ENCODE measurements at regions not wholly inside any gene's neighbourhood (a gene's known extent, or its start where the extent isn't known, plus 50 kb on each side); places are given as distances from the start of the nearest gene placed in this dataset.

DNA sequence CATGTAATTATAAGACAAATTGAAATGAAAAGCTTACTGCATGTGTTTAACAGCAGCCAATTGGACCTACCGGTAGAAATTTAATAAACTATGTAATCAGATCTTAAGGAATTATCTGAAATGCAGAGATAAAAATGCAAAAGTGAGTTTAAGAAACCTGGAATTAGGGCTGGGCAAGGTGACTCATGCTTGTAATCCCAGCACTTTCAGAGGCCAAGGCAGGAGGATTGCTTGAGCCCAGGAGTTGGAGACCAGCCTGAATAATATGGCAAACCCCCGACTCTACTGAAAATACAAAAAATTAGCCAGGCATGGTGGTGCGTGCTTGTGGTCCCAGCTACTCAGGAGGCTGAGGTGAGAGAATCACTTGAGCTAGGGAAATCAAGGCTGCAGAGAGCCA lies 74.1 kb downstream of the HFE start:
- CTCF ChIA-PET, result interaction anchor here (1.3 to 1.7 kb wide), 2 partner anchors 18 to 38 kb away, joined by 3 to 5 read pairs; a partner anchor contains a TSS
- Histone ChIP-seq H3K9me3 (ENCODE audit: control extremely low read depth in 1 of 3, control insufficient read depth in 2 of 3, insufficient read depth in 1 of 3, low read length in 2 of 3) (peaks cover 0 to 5% (median 0%) of the 10 kb centered on the region in 3 donors), H4K20me1 (ENCODE audit: control insufficient read depth, insufficient read depth, low read length, poor library complexity, severe bottlenecking) (peaks cover 22% of the 10 kb centered on the region), H3K4me2 (replicated peaks; ENCODE audit: low read depth, low read length, poor library complexity, severe bottlenecking) (no peak overlapping the region), H3K4me3 (ENCODE audit: control extremely low read depth in 1 of 5, extremely low read depth in 1 of 5, insufficient read depth in 1 of 5, low read depth in 2 of 5, low read length in 4 of 5) (no peak overlapping the region), H3K4me1 (ENCODE audit: control insufficient read depth in 2 of 2, insufficient read depth in 2 of 2, low read length in 2 of 2) (peaks cover 23% of the 10 kb centered on the region in 2 donors), H2AFZ (ENCODE audit: insufficient read depth, low read depth, low read length, poor library complexity, severe bottlenecking) (no peak overlapping the region), H3K36me3 (replicated peaks in 1 of 2; ENCODE audit: control extremely low read depth in 1 of 2, control insufficient read depth in 1 of 2, extremely low read depth in 1 of 2, insufficient read depth in 2 of 2, low read length in 1 of 2) (peaks cover 0 to 16% of the 10 kb centered on the region in 2 experiments), H3K79me2 (ENCODE audit: control insufficient read depth, insufficient read depth, low read length) (peaks cover 70% of the 10 kb centered on the region), H3K9ac (ENCODE audit: low read length) (no peak overlapping the region), H3K27ac (ENCODE audit: low read length in 2 of 2) (no peak overlapping the region), H3K27me3 (replicated peaks in 1 of 4; ENCODE audit: control extremely low read depth in 1 of 4, control insufficient read depth in 3 of 4, insufficient read depth in 4 of 4, low read length in 3 of 4) (no peaks in the 10 kb centered on the region)
- Mint-ChIP-seq H3K27ac (no peak overlapping the region), H3K9me3 (ENCODE audit: insufficient read depth) (no peaks in the 10 kb centered on the region), H3K27me3 (no peaks in the 10 kb centered on the region), H3K4me3 (peak overlapping the region; percentile 31), H3K4me1 (peaks cover 36% of the 10 kb centered on the region)
- DNase-seq, result no peak
- intact Hi-C loops (cut with micrococcal nuclease), result no loop called here
- ATAC-seq (ENCODE audit: low read depth), result no peak
- POLR2A ChIA-PET, result interaction anchor here (0.8 to 7.2 kb wide), 3 partner anchors 36 to 104 kb away, joined by 3 to 481 read pairs (median 3); a partner anchor contains a TSS
- TF ChIP-seq, protein P1, sequence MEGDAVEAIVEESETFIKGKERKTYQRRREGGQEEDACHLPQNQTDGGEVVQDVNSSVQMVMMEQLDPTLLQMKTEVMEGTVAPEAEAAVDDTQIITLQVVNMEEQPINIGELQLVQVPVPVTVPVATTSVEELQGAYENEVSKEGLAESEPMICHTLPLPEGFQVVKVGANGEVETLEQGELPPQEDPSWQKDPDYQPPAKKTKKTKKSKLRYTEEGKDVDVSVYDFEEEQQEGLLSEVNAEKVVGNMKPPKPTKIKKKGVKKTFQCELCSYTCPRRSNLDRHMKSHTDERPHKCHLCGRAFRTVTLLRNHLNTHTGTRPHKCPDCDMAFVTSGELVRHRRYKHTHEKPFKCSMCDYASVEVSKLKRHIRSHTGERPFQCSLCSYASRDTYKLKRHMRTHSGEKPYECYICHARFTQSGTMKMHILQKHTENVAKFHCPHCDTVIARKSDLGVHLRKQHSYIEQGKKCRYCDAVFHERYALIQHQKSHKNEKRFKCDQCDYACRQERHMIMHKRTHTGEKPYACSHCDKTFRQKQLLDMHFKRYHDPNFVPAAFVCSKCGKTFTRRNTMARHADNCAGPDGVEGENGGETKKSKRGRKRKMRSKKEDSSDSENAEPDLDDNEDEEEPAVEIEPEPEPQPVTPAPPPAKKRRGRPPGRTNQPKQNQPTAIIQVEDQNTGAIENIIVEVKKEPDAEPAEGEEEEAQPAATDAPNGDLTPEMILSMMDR (IDR thresholded peaks at IDR 0.05), result no peak
- TF ChIP-seq EZH2 (IDR thresholded peaks at IDR 0.05; ENCODE audit: borderline replicate concordance, insufficient read depth, low read depth, low read length, poor library complexity, severe bottlenecking), result no peak
- 100% methylated on average over 1 of the region's 3 CpGs for WGBS (ENCODE audit: insufficient coverage)

DNA sequence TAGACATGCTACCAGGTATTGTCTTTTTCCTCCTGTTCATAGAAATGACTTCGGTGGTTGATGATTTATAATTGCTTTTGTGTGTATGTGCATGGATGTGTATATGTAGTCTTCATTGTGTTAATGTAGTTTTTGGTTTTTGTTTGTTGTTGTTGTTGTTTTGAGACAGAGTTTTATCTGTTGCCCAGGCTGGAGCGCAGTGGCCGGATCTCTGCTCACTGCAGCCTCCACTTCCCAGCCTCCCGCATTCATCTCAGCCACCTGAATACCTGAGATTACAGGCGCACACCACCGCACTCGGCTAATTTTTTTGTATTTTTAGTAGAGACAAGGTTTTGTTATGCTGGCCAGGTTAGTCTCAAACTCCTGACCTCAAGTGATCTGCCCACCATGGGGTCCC lies 75.2 kb downstream of the HFE start:
- Histone ChIP-seq H3K79me2 (ENCODE audit: control insufficient read depth, insufficient read depth, low read length) (peaks cover 81% of the 10 kb centered on the region), H4K20me1 (ENCODE audit: control insufficient read depth, insufficient read depth, low read length, poor library complexity, severe bottlenecking) (peaks cover 11% of the 10 kb centered on the region), H3K9ac (ENCODE audit: low read length) (no peak overlapping the region), H3K4me2 (replicated peaks; ENCODE audit: low read depth, low read length, poor library complexity, severe bottlenecking) (no peak overlapping the region), H3K27ac (ENCODE audit: low read length in 2 of 2) (no peak overlapping the region), H3K4me3 (ENCODE audit: control extremely low read depth in 1 of 5, extremely low read depth in 1 of 5, insufficient read depth in 1 of 5, low read depth in 2 of 5, low read length in 4 of 5) (no peak overlapping the region), H3K4me1 (ENCODE audit: control insufficient read depth in 2 of 2, insufficient read depth in 2 of 2, low read length in 2 of 2) (peaks cover 16 to 23% of the 10 kb centered on the region in 2 donors), H3K36me3 (replicated peaks in 1 of 2; ENCODE audit: control extremely low read depth in 1 of 2, control insufficient read depth in 1 of 2, extremely low read depth in 1 of 2, insufficient read depth in 2 of 2, low read length in 1 of 2) (peaks cover 0 to 16% of the 10 kb centered on the region in 2 experiments), H2AFZ (ENCODE audit: insufficient read depth, low read depth, low read length, poor library complexity, severe bottlenecking) (no peak overlapping the region), H3K9me3 (ENCODE audit: control extremely low read depth in 1 of 3, control insufficient read depth in 2 of 3, insufficient read depth in 1 of 3, low read length in 2 of 3) (no peaks in the 10 kb centered on the region), H3K27me3 (replicated peaks in 1 of 4; ENCODE audit: control extremely low read depth in 1 of 4, control insufficient read depth in 3 of 4, insufficient read depth in 4 of 4, low read length in 3 of 4) (no peaks in the 10 kb centered on the region)
- DNase-seq, result no peak
- CTCF ChIA-PET, result interaction anchor here (1.3 to 1.7 kb wide), 2 partner anchors 17 to 39 kb away, joined by 3 to 5 read pairs; a partner anchor contains a TSS
- ATAC-seq (ENCODE audit: low read depth), result no peak
- POLR2A ChIA-PET, result interaction anchor here (0.6 to 1.0 kb wide), 3 partner anchors 9 to 21 kb away, joined by 3 to 5 read pairs (median 4); a partner anchor contains a TSS
- TF ChIP-seq, protein P1 (IDR thresholded peaks at IDR 0.05), result no peak
- TF ChIP-seq EZH2 (IDR thresholded peaks at IDR 0.05; ENCODE audit: borderline replicate concordance, insufficient read depth, low read depth, low read length, poor library complexity, severe bottlenecking), result no peak
- H3K27me3 Mint-ChIP-seq, result no peaks in the 10 kb centered on the region
- no peaks in the 10 kb centered on the region for H3K9me3 Mint-ChIP-seq (ENCODE audit: insufficient read depth)
- no CpG with 5 or more reads among the region's 7 CpGs for WGBS (ENCODE audit: insufficient coverage)
- H3K4me3 Mint-ChIP-seq, result no peak overlapping the region
- intact Hi-C loops (cut with micrococcal nuclease), result no loop called here
- peaks cover 34% of the 10 kb centered on the region for H3K4me1 Mint-ChIP-seq
- H3K27ac Mint-ChIP-seq, result no peak overlapping the region

Measured in B cell (primary cell).